Chondrocyte (in vitro differentiated cells): ENCODE measurements at regions not wholly inside any gene's neighbourhood (a gene's known extent, or its start where the extent isn't known, plus 50 kb on each side); places are given as distances from the start of the nearest gene placed in this dataset.

ENCODE experiments used
- DNase-seq: peaks from one replicate; pipeline ENCODE4 v3.0.0; 2021; ENCODE audit warnings: mixed read lengths, low spot score
- H3K27ac Mint-ChIP-seq: one replicate; pipeline ENCODE4 v1.8.0; 2021; ENCODE audit warnings: mild to moderate bottlenecking, moderate library complexity, mixed read lengths; ENCODE audit not compliant: unreplicated experiment
- H3K27me3 Mint-ChIP-seq: 2 replicates; pipeline ENCODE4 v1.8.0; 2021; ENCODE audit warnings: low read depth, mixed read lengths
- H3K36me3 Mint-ChIP-seq: 2 replicates; pipeline ENCODE4 v1.8.0; 2021; ENCODE audit warnings: low read depth, mixed read lengths
- H3K4me1 Mint-ChIP-seq: 2 replicates; pipeline ENCODE4 v1.8.0; 2021; ENCODE audit warnings: low read depth, mild to moderate bottlenecking, mixed read lengths
- H3K4me3 Mint-ChIP-seq: one replicate; pipeline ENCODE4 v1.8.0; 2021; ENCODE audit warnings: mild to moderate bottlenecking, moderate library complexity, mixed read lengths; ENCODE audit not compliant: unreplicated experiment
- H3K9me3 Mint-ChIP-seq: 2 replicates; pipeline ENCODE4 v1.8.0; 2021; ENCODE audit warnings: low read depth, mixed read lengths
- TF ChIP-seq, protein P1 (sequence below): fragments of 200-600 bp; sonication (generic); IDR thresholded peaks from 2 replicates; pipeline ENCODE4 v1.5.0; 2021; ENCODE audit warnings: antibody characterized with exemption, mild to moderate bottlenecking, moderate library complexity

DNA sequence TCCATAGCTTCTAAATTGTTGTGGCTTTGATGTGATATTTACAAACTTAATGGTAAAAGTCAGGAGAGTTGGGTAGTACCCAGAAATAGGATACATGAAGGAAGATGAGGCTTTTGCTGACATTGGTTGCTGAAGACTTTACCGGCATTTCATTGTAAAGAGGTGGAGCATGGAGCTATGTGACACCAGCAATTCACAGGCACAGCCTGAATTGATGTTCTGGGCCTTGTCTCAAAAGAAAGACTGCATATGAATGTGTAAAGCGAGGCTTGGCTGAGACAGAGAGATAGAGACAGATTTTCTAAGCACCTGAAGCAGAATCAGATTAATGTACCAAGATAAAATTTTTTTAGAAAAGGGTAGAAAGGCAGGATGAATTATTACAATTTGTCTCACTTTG lies 864.9 kb upstream of the ID2 start:
- Mint-ChIP-seq H3K27ac (no peak overlapping the region), H3K4me1 (peaks cover 15% of the 10 kb centered on the region), H3K36me3 (no peaks in the 10 kb centered on the region), H3K4me3 (no peak overlapping the region), H3K27me3 (no peaks in the 10 kb centered on the region), H3K9me3 (peaks cover 7% of the 10 kb centered on the region)
- DNase-seq = no peak
- TF ChIP-seq, protein P1, sequence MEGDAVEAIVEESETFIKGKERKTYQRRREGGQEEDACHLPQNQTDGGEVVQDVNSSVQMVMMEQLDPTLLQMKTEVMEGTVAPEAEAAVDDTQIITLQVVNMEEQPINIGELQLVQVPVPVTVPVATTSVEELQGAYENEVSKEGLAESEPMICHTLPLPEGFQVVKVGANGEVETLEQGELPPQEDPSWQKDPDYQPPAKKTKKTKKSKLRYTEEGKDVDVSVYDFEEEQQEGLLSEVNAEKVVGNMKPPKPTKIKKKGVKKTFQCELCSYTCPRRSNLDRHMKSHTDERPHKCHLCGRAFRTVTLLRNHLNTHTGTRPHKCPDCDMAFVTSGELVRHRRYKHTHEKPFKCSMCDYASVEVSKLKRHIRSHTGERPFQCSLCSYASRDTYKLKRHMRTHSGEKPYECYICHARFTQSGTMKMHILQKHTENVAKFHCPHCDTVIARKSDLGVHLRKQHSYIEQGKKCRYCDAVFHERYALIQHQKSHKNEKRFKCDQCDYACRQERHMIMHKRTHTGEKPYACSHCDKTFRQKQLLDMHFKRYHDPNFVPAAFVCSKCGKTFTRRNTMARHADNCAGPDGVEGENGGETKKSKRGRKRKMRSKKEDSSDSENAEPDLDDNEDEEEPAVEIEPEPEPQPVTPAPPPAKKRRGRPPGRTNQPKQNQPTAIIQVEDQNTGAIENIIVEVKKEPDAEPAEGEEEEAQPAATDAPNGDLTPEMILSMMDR = no peak

GRCh38 chr2:7819316-7819715 lies 862.5 kb upstream of the ID2 start:
- Mint-ChIP-seq H3K4me1 (no peaks in the 10 kb centered on the region), H3K4me3 (no peak overlapping the region), H3K36me3 (no peaks in the 10 kb centered on the region), H3K9me3 (no peaks in the 10 kb centered on the region), H3K27ac (no peak overlapping the region), H3K27me3 (no peaks in the 10 kb centered on the region)
- DNase-seq = no peak
- TF ChIP-seq, protein P1 = no peak

- H3K4me3 Mint-ChIP-seq = no peak overlapping the region
- TF ChIP-seq, protein P1 = no peak
Observed at GRCh38 chr2:7819850-7820249, 862.0 kb upstream of the ID2 start.

DNA sequence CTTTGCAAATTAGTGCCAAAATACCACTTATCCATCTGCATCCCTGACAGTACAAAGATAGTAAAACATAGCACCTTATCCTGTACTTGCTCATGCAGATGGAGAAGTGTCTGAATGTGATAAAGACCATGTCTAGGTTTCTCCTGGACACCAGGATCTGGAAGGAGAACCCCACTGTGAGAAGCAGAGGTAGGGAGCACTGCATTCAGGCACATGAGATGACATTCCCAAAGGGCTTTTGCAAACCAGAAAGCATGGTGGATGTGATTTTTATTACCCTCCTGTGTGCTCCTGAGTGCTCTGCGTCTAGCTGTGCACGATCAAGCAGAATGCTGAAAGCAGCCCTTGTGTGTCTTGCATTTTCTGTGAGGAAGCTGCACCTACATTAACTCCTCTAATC lies 857.6 kb upstream of the ID2 start:
- H3K36me3 Mint-ChIP-seq = no peaks in the 10 kb centered on the region
- H3K27ac Mint-ChIP-seq = no peak overlapping the region
- peaks cover 11% of the 10 kb centered on the region for H3K4me1 Mint-ChIP-seq
- TF ChIP-seq, protein P1 = no peak
- H3K9me3 Mint-ChIP-seq = no peaks in the 10 kb centered on the region
- H3K4me3 Mint-ChIP-seq = no peak overlapping the region
- no peaks in the 10 kb centered on the region for H3K27me3 Mint-ChIP-seq
- no peak for DNase-seq

More at GRCh38 chr2:7819850-7820249, 862.0 kb upstream of the ID2 start:
- no peaks in the 10 kb centered on the region for H3K9me3 Mint-ChIP-seq
- H3K27me3 Mint-ChIP-seq = no peaks in the 10 kb centered on the region
- no peak overlapping the region for H3K27ac Mint-ChIP-seq
- no peaks in the 10 kb centered on the region for H3K36me3 Mint-ChIP-seq
- DNase-seq = no peak
- H3K4me1 Mint-ChIP-seq = no peaks in the 10 kb centered on the region

DNA sequence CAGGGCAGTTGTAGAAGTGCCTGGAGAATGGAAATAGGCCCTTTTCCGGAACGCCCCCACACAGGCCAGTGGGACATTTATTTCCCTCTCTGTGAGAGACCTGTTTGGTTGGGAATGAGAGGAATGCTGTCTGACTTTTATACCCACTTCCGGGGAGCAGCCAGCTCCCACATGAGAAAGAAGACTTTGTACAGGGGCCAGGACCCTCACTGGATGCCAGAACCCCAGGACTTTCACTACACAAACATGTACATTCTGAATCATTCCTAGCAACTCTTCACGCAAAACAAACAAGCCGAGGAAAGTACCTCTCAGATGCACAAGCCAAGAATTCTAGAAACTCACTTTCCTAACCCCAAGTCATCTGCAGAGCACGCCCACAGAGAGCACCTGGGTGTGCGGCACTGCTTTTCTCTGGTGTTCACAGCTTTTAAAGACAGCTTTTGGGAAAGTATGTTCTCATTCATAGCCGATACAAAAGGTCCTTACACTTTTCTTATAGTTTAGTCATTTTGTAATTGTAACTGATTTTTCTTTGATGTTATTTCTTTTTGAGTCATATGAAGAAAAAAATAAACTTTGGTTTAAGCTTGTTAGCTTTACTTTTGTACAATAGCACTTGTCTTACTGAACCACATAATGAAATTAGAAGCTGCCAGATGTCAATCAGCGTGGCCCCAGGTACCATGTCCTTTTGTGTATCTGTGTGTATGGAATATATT lies 856.1 kb upstream of the ID2 start:
- Mint-ChIP-seq H3K27ac (peak overlapping the region; percentile 84), H3K4me1 (peaks cover 11% of the 10 kb centered on the region), H3K4me3 (no peak overlapping the region), H3K27me3 (no peaks in the 10 kb centered on the region), H3K36me3 (no peaks in the 10 kb centered on the region), H3K9me3 (no peaks in the 10 kb centered on the region)
- DNase-seq = no peak
- TF ChIP-seq, protein P1 = no peak
